ENCODE measurements at regions not wholly inside any gene's neighbourhood (a gene's known extent, or its start where the extent isn't known, plus 50 kb on each side); places are given as distances from the start of the nearest gene placed in this dataset.
A peak's percentile ranks its signal among the peaks of the same experiment; 100 is the strongest.

DNA sequence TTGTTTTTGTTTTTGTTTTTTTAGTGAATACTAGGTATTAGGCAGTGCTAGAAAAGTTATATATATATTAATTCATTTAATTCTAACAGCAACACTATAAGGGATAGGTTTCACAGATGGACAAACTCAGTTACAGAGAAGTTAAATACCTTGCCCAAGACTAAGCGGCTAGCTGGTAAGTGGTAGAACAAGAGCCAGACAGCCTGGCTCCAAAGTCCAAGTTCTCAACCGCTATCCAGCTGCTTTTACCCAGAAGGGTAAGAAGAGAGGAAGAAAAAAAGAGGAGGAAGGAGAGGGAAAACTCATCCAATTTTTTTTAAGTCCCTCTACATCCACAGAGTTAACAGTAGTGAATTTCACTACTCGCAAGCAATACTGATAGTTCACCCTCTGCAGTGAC, 217.0 kb downstream of the SPRY2 start:
- no peak for DNase-seq

- no peak for DNase-seq
Measured at GRCh38 chr13:80121038-80121437, 219.9 kb downstream of the SPRY2 start.

GRCh38 chr13:80118506-80118905, 222.4 kb downstream of the SPRY2 start:
- DNase-seq, result no peak

- no peak for DNase-seq
Measured at GRCh38 chr13:80118099-80118498, 222.8 kb downstream of the SPRY2 start.

- DNase-seq, result no peak
Measured at GRCh38 chr13:80117515-80117914, 223.4 kb downstream of the SPRY2 start.

GRCh38 chr13:80116107-80116506, 224.8 kb downstream of the SPRY2 start:
- DNase-seq, result no peak

DNA sequence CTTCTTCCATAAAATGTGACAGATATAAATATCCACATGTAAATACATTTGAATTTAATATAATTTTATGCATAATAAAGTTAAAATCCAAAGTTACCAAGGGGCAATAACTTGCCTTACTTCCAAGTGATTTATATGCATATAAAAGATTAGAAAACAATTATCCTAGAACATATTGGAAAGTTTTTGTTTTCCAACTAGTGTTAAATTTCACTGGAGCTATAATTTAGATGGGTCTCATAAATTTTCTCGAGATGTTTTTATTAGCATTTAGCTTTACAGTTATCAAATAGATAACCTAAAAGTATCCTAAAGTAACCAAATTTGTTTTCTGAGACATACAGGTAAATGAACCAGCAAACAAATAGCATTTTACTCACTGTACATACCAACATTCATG, 225.3 kb downstream of the SPRY2 start:
- no peak for DNase-seq

- DNase-seq, result no peak
Measured at GRCh38 chr13:80113714-80114454, 227.0 kb downstream of the SPRY2 start.

DNA sequence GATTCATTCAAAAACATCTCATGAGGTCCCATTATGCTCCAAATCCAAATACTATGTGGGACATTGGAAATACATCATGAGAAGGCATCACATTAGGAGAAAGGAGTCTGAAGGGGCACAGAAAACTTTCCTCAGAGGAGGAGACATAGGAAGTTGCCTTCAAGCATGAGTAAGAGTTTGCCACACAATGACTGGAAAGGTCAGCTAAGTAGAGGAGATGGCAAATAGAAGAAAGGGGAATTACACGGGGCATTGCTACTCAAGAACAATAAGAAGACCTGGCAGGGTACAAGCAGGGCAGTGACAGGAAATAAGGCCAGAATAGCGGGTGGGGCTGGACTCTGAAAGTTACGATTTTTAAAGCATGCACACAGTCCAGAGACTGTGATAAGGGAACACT, 231.6 kb downstream of the SPRY2 start:
- no peak for DNase-seq

DNA sequence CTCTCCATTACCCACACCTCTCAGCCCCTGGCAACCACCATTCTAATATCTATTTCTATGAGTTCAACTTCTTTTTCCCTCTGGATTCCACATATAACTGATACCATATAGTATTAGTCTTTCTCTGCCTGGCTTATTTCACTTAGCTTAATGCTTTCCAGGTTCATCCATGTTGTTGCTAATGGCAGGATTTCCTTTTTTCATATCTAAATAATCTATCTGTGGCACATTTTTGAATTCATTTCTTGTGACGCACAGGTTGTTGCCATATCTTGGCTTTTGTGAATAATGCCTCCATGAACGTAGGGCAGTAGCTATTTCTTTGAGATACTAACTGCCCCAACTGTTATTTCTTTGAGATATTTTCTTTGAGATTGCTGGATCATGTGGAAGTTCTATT, 235.6 kb downstream of the SPRY2 start:
- DNase-seq, result no peak

GRCh38 chr13:80101040-80101439, 239.9 kb downstream of the SPRY2 start:
- DNase-seq, result no peak

- no peak for DNase-seq
Measured at GRCh38 chr13:80100636-80101035, 240.3 kb downstream of the SPRY2 start.

- no peak for DNase-seq
Measured at GRCh38 chr13:80097561-80097960, 243.4 kb downstream of the SPRY2 start.

DNA sequence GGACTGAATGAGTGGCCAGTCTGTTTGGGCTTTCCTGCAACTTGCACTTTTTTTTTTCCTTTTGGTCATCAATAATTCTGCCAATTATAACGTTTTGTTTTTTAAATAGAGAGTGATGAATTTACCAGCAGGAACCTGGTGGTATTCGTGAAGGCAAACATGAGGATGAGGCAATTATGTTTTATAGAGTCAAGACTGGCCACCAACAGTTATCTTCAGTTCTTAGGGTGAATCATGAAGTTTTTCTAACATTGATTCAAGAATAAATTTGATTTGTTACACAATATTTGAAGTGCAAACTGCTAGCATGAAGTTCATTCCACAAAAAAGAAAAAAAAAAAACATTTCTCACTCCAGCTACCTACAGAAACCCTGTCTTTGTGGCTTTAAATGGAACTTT, 244.5 kb downstream of the SPRY2 start:
- DNase-seq, result no peak

DNA sequence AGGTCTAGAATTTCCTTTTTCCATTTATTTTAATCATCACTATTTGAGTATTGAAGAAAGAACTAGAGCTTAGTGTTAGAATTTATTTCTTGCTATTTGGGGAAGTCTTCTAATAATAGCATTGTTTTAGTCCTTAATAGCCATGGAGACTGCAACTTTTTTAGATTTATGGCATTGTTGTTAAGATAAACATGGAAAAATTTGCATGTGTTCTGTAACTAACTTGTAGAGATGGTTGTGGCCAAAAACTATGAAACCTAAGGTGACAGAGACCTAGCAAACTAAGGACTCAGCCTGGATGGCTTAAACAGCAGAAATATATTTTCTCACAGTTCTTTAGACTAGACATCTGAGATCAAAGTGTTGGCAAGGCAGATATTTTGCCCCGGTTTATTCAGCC, 246.4 kb downstream of the SPRY2 start:
- no peak for DNase-seq

GRCh38 chr13:80093888-80094287, 247.0 kb downstream of the SPRY2 start:
- no peak for DNase-seq

DNA sequence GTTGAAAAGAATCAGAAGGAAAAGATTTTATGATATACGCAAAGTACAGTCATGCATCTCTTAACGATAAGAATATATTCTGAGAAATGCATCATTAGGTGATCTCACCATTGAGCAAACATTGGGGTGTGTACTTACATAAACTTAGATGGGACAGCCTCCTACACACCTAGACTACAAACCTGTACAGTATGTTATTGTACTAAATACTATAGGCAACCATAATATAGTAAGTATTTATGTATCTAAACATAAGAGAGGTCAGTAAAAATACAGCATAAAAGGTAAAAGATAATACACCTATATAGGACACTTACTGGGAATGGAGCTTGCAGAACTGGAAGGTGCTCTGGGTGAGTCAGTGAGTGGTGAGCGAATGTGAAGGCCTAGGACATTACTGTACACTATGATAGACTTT, 254.6 kb downstream of the SPRY2 start:
- DNase-seq, result no peak

- DNase-seq, result peak; percentile 42
Measured at GRCh38 chr13:80083853-80084676, 256.9 kb downstream of the SPRY2 start.

GRCh38 chr13:80083081-80083852, 257.7 kb downstream of the SPRY2 start:
- peak; percentile 32 for DNase-seq

- no peak for DNase-seq
Measured at GRCh38 chr13:80082396-80083080, 258.4 kb downstream of the SPRY2 start.

GRCh38 chr13:80074811-80075210, 266.1 kb downstream of the SPRY2 start:
- DNase-seq, result no peak

DNA sequence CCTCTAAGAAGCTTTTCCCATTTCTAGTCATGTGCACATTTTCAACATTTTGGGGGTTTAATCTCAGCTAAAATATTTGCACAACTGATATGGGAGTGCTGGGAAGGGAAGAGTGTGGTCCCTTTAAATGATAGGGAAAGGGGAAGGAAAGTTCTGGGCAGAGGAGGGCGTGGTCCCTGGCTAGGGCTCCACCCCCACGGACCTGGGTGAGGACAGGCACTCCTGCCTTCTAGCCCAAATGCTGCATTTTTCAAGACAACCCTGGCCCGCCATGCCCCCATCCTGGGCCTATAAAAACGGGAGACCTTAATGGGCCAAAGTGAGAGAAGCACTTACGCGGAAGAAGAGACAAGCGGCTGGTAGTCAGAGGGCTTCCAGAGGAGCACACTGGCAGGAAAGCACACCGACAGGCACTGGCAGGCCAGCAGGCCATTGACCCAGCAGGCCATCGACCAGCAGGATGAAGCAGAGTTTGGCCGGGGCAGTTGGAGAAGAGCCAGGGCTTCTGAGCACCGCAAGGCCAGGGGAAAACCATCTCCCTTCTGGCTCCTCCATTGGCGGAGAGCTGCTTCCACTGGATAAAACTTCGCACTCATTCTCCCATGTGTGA, 266.7 kb downstream of the SPRY2 start:
- no peak for DNase-seq
